Suprapubic skin (tissue), 4 donors: ENCODE measurements at regions not wholly inside any gene's neighbourhood (a gene's known extent, or its start where the extent isn't known, plus 50 kb on each side); places are given as distances from the start of the nearest gene placed in this dataset.

Experiments
- DNase-seq, 2 donors: peaks; one replicate each; pipeline ENCODE4 v3.0.0-alpha.2; 2019; ENCODE audit warnings: low spot score in 2 of 2
- H3K27ac ChIP-seq: fragments of 200-600 bp; sonication (generic); one replicate; pipeline ENCODE4 v1.5.1; 2019
- H3K27me3 ChIP-seq: fragments of 200-600 bp; sonication (generic); one replicate; pipeline ENCODE4 v1.5.1; 2019
- H3K36me3 ChIP-seq: fragments of 200-600 bp; sonication (generic); one replicate; pipeline ENCODE4 v1.5.1; 2019
- H3K4me1 ChIP-seq: fragments of 200-600 bp; sonication (generic); one replicate; pipeline ENCODE4 v1.5.1; 2019
- H3K4me3 ChIP-seq: fragments of 200-600 bp; sonication (generic); one replicate; pipeline ENCODE4 v1.5.1; 2019; ENCODE audit warnings: mild to moderate bottlenecking
- H3K9me3 ChIP-seq: fragments of 200-600 bp; sonication (generic); one replicate; pipeline ENCODE4 v1.5.1; 2019
- CTCF ChIP-seq, 2 donors: fragments of 200-600 bp in 1 of 2; fragments of 450-650 bp in 1 of 2; sonication (generic) in 1 of 2; IDR thresholded peaks; one replicate each; pipeline ENCODE4 v1.5.1; 2016 to 2019; ENCODE audit warnings: antibody characterized with exemption in 2 of 2, mild to moderate bottlenecking in 1 of 2, moderate library complexity in 1 of 2
- EP300 ChIP-seq: sonication (generic); formaldehyde crosslinking; IDR thresholded peaks from one replicate; pipeline ENCODE4 v1.6.1; 2017; ENCODE audit warnings: antibody characterized with exemption
- POLR2A ChIP-seq, 2 donors: fragments of 450-650 bp; IDR thresholded peaks; one replicate each; pipeline ENCODE4 v1.6.1; 2017; ENCODE audit warnings: antibody characterized with exemption in 2 of 2, mild to moderate bottlenecking in 2 of 2, moderate library complexity in 2 of 2
- POLR2AphosphoS5 ChIP-seq, 3 donors: sonication (generic); formaldehyde crosslinking; IDR thresholded peaks; one replicate each; pipeline ENCODE4 v1.6.1; 2017; ENCODE audit warnings: antibody characterized with exemption in 3 of 3
- WGBS: methylation state at CpG from one replicate; pipeline ENCODE4 v1.1.5; 2018; 5-methylcytosine and 5-hydroxymethylcytosine counted together

GRCh38 chr6:128754658-128755256, 128.2 kb upstream of the LAMA2 start:
- no peak overlapping the region for H3K4me3 ChIP-seq
- no peaks in the 10 kb centered on the region for H3K27me3 ChIP-seq
- 92% methylated on average over 5 of the region's 5 CpGs for whole genome bisulfite sequencing
- no peaks in the 10 kb centered on the region for H3K9me3 ChIP-seq
- no peak for TF ChIP-seq POLR2AphosphoS5 (IDR thresholded peaks at IDR 0.05)
- TF ChIP-seq POLR2A (IDR thresholded peaks at IDR 0.05), result no peak
- no peak for DNase-seq
- H3K36me3 ChIP-seq, result no peaks in the 10 kb centered on the region
- H3K27ac ChIP-seq, result no peak overlapping the region
- no peaks in the 10 kb centered on the region for H3K4me1 ChIP-seq

- no peaks in the 10 kb centered on the region for H3K4me1 ChIP-seq
- no peak for DNase-seq
- H3K36me3 ChIP-seq, result no peaks in the 10 kb centered on the region
- no peak overlapping the region for H3K4me3 ChIP-seq
- WGBS, result 57% methylated on average over 5 of the region's 5 CpGs
- no peak for TF ChIP-seq CTCF (IDR thresholded peaks at IDR 0.05)
- no peak for TF ChIP-seq POLR2A (IDR thresholded peaks at IDR 0.05)
- TF ChIP-seq POLR2AphosphoS5 (IDR thresholded peaks at IDR 0.05), result no peak
- no peaks in the 10 kb centered on the region for H3K9me3 ChIP-seq
- H3K27ac ChIP-seq, result no peak overlapping the region
- no peaks in the 10 kb centered on the region for H3K27me3 ChIP-seq
These were observed 138.8 kb upstream of the LAMA2 start for GRCh38 chr6:128743974-128744765.

- 94% methylated on average over 10 of the region's 10 CpGs for WGBS
These were observed 140.0 kb upstream of the LAMA2 start for GRCh38 chr6:128742900-128743299.

GRCh38 chr6:128740951-128741350, 142.0 kb upstream of the LAMA2 start:
- no peaks in the 10 kb centered on the region for H3K27me3 ChIP-seq

More at GRCh38 chr6:128742900-128743299, 140.0 kb upstream of the LAMA2 start:
- no peak for DNase-seq
- Histone ChIP-seq H3K4me1 (no peaks in the 10 kb centered on the region), H3K9me3 (no peaks in the 10 kb centered on the region), H3K4me3 (no peak overlapping the region), H3K36me3 (no peaks in the 10 kb centered on the region), H3K27me3 (no peaks in the 10 kb centered on the region), H3K27ac (no peak overlapping the region)
- no peak for TF ChIP-seq EP300
- no peak for TF ChIP-seq POLR2AphosphoS5 (IDR thresholded peaks at IDR 0.05)
- TF ChIP-seq POLR2A (IDR thresholded peaks at IDR 0.05), result no peak
- TF ChIP-seq CTCF (IDR thresholded peaks at IDR 0.05), result no peak

GRCh38 chr6:128739112-128739511, 143.8 kb upstream of the LAMA2 start:
- H3K27ac ChIP-seq, result no peak overlapping the region
- no peaks in the 10 kb centered on the region for H3K4me1 ChIP-seq
- WGBS, result 65% methylated on average over 2 of the region's 2 CpGs
- H3K27me3 ChIP-seq, result no peaks in the 10 kb centered on the region
- H3K36me3 ChIP-seq, result no peaks in the 10 kb centered on the region
- no peaks in the 10 kb centered on the region for H3K9me3 ChIP-seq
- DNase-seq, result no peak
- TF ChIP-seq EP300 (no peak), POLR2A (IDR thresholded peaks at IDR 0.05) (no peak), POLR2AphosphoS5 (IDR thresholded peaks at IDR 0.05) (no peak), CTCF (IDR thresholded peaks at IDR 0.05) (no peak)
- no peak overlapping the region for H3K4me3 ChIP-seq

More at GRCh38 chr6:128740951-128741350, 142.0 kb upstream of the LAMA2 start:
- Histone ChIP-seq H3K27ac (no peak overlapping the region), H3K36me3 (no peaks in the 10 kb centered on the region), H3K4me3 (no peak overlapping the region), H3K9me3 (no peaks in the 10 kb centered on the region), H3K4me1 (no peaks in the 10 kb centered on the region)
- WGBS, result 100% methylated on average over 1 of the region's 1 CpG
- DNase-seq, result no peak
- no peak for TF ChIP-seq EP300
- TF ChIP-seq CTCF (IDR thresholded peaks at IDR 0.05), result no peak
- no peak for TF ChIP-seq POLR2AphosphoS5 (IDR thresholded peaks at IDR 0.05)
- no peak for TF ChIP-seq POLR2A (IDR thresholded peaks at IDR 0.05)
